H1 (cell line): ENCODE measurements at regions not wholly inside any gene's neighbourhood (a gene's known extent, or its start where the extent isn't known, plus 50 kb on each side); places are given as distances from the start of the nearest gene placed in this dataset.

Experiments used
- CTCF ChIA-PET: fragments of 300-600 bp; sonication (Branson Sonifier 250); formaldehyde crosslinking; loops from one replicate; lab custom pipeline; 2021; ENCODE audit not compliant: partially characterized antibody; lab: Charles Lee
- POLR2A ChIA-PET: fragments of 300-600 bp; sonication (Branson Sonifier 250); formaldehyde crosslinking; loops from one replicate; lab custom pipeline; 2021; ENCODE audit warnings: inconsistent platforms; ENCODE audit not compliant: partially characterized antibody; lab: Charles Lee
- DNase-seq, 2 experiments: peaks; one replicate each; pipeline versions ENCODE4 v3.0.0 to v3.0.0-alpha.2; 2010 to 2022; ENCODE audit warnings: low spot score in 2 of 2, low read depth in 1 of 2, mixed read lengths in 1 of 2
- FAIRE-seq: peaks from 2 replicates; lab custom pipeline; 2011; peaks lifted over from hg19 to GRCh38; lab: Jason Lieb, UNC
- H2AFZ ChIP-seq: 2 replicates; pipeline ENCODE4 v1.8.1; 2012; ENCODE audit warnings: low read length, inconsistent platforms
- H2AK5ac ChIP-seq: 2 replicates; pipeline ENCODE4 v1.6.1; 2013; ENCODE audit warnings: low read depth, low read length
- H2BK120ac ChIP-seq: replicated peaks from 2 replicates; pipeline ENCODE3; 2013; ENCODE audit warnings: low read depth, low read length, inconsistent platforms
- H2BK12ac ChIP-seq: 2 replicates; pipeline ENCODE4 v1.6.1; 2013; ENCODE audit warnings: low read depth, low read length
- H2BK15ac ChIP-seq: 2 replicates; pipeline ENCODE4 v1.6.1; 2013; ENCODE audit warnings: low read length
- H2BK20ac ChIP-seq: 2 replicates; pipeline ENCODE4 v1.6.1; 2013; ENCODE audit warnings: low read length
- H2BK5ac ChIP-seq: 2 replicates; pipeline ENCODE4 v1.6.1; 2013; ENCODE audit warnings: low read depth, low read length
- H3K14ac ChIP-seq: 2 replicates; pipeline ENCODE4 v1.6.1; 2013; ENCODE audit warnings: inconsistent platforms; ENCODE audit not compliant: insufficient read length
- H3K18ac ChIP-seq: 2 replicates; pipeline ENCODE4 v1.6.1; 2013; ENCODE audit warnings: low read length; ENCODE audit errors: extremely low read depth
- H3K23ac ChIP-seq: 2 replicates; pipeline ENCODE4 v1.6.1; 2013; ENCODE audit warnings: inconsistent platforms; ENCODE audit not compliant: insufficient read length
- H3K23me2 ChIP-seq: 2 replicates; pipeline ENCODE4 v1.6.1; 2013; ENCODE audit warnings: low read depth, low read length
- H3K27ac ChIP-seq: 2 replicates; pipeline ENCODE4 v1.6.1; 2011; ENCODE audit warnings: low read depth, low read length, inconsistent platforms
- H3K27me3 ChIP-seq, 4 experiments: replicated peaks in 1 of 4; 1 replicate in 1 of 4; 2 replicates in 3 of 4; pipeline versions ENCODE4 v1.6.1 to v1.8.1; 2011 to 2013; ENCODE audit warnings: low read length in 3 of 4, mild to moderate bottlenecking in 3 of 4, inconsistent platforms in 2 of 4, mixed read lengths in 2 of 4, moderate library complexity in 1 of 4; ENCODE audit not compliant: control insufficient read depth in 3 of 4, insufficient read depth in 3 of 4; ENCODE audit errors: extremely low read depth in 1 of 4
- H3K36me3 ChIP-seq, 4 experiments: 2 replicates each; pipeline versions ENCODE4 v1.6.1 to v1.8.1; 2011 to 2013; ENCODE audit warnings: mild to moderate bottlenecking in 4 of 4, low read length in 3 of 4, moderate library complexity in 2 of 4, control low read depth in 1 of 4, inconsistent platforms in 1 of 4; ENCODE audit not compliant: insufficient read depth in 4 of 4, control insufficient read depth in 2 of 4
- H3K4ac ChIP-seq: replicated peaks from 2 replicates; pipeline ENCODE3; 2013; ENCODE audit warnings: low read length, low read depth, mixed read lengths, inconsistent platforms; ENCODE audit not compliant: insufficient read length
- H3K4me1 ChIP-seq, 4 experiments: replicated peaks in 1 of 4; 1 replicate in 1 of 4; 2 replicates in 3 of 4; pipeline versions ENCODE4 v1.6.1 to v1.8.1; 2011 to 2013; ENCODE audit warnings: low read length in 3 of 4, inconsistent platforms in 2 of 4, mixed read lengths in 1 of 4; ENCODE audit not compliant: insufficient read depth in 4 of 4, control insufficient read depth in 3 of 4
- H3K4me2 ChIP-seq, 2 experiments: 2 replicates each; pipeline versions ENCODE4 v1.6.1 to v1.8.1; 2011 to 2013; ENCODE audit warnings: low read depth in 2 of 2, low read length in 2 of 2, control low read depth in 1 of 2, inconsistent platforms in 1 of 2, mild to moderate bottlenecking in 1 of 2; ENCODE audit not compliant: insufficient read depth in 1 of 2
- H3K4me3 ChIP-seq, 4 experiments: fragments of 200-600, 300-600 bp in 1 of 4; sonication (generic), shearing (Covaris generic), sonication (Bioruptor Twin) in 1 of 4; 2 replicates each; pipeline versions ENCODE4 v1.5.1 to v1.8.1; 2011 to 2016; ENCODE audit warnings: low read length in 4 of 4, low read depth in 3 of 4, control low read depth in 2 of 4, inconsistent platforms in 2 of 4, mild to moderate bottlenecking in 2 of 4, mixed read lengths in 1 of 4, moderate library complexity in 1 of 4; ENCODE audit not compliant: insufficient read depth in 2 of 4; ENCODE audit errors: extremely low read depth in 1 of 4
- H3K56ac ChIP-seq: replicated peaks from 2 replicates; pipeline ENCODE3; 2013; ENCODE audit warnings: low read depth, mild to moderate bottlenecking, mixed read lengths, low read length, inconsistent platforms; ENCODE audit not compliant: insufficient read length
- H3K79me1 ChIP-seq: 2 replicates; pipeline ENCODE4 v1.6.1; 2013; ENCODE audit warnings: low read depth, low read length, control low read depth
- H3K79me2 ChIP-seq, 2 experiments: 2 replicates each; pipeline versions ENCODE4 v1.6.1 to v1.8.1; 2012 to 2013; ENCODE audit warnings: low read length in 2 of 2, mild to moderate bottlenecking in 2 of 2, inconsistent platforms in 1 of 2; ENCODE audit not compliant: insufficient read depth in 2 of 2, control insufficient read depth in 1 of 2
- H3K9ac ChIP-seq, 4 experiments: replicated peaks in 1 of 4; 1 replicate in 1 of 4; 2 replicates in 3 of 4; pipeline versions ENCODE4 v1.6.1 to v1.8.1; 2011 to 2013; ENCODE audit warnings: low read depth in 3 of 4, low read length in 3 of 4, control low read depth in 2 of 4, mild to moderate bottlenecking in 2 of 4, moderate library complexity in 2 of 4, inconsistent platforms in 1 of 4; ENCODE audit errors: extremely low read depth in 1 of 4
- H3K9me3 ChIP-seq, 2 experiments: 2 replicates each; pipeline versions ENCODE4 v1.6.1 to v1.8.1; 2012 to 2013; ENCODE audit warnings: mild to moderate bottlenecking in 2 of 2, moderate library complexity in 2 of 2, control low read depth in 1 of 2, inconsistent platforms in 1 of 2, low read depth in 1 of 2, low read length in 1 of 2, mixed read lengths in 1 of 2; ENCODE audit not compliant: insufficient read depth in 2 of 2
- H4K20me1 ChIP-seq, 2 experiments: replicated peaks in 1 of 2; 2 replicates each; pipeline versions ENCODE3 to v1.8.1; 2011 to 2013; ENCODE audit warnings: inconsistent platforms in 2 of 2, low read length in 2 of 2, mild to moderate bottlenecking in 1 of 2; ENCODE audit not compliant: insufficient read depth in 2 of 2, control insufficient read depth in 1 of 2
- H4K5ac ChIP-seq: 2 replicates; pipeline ENCODE4 v1.6.1; 2013; ENCODE audit warnings: low read length, low read depth, mixed read lengths, inconsistent platforms; ENCODE audit not compliant: insufficient read length
- H4K8ac ChIP-seq: 2 replicates; pipeline ENCODE4 v1.8.0; 2013; ENCODE audit warnings: mild to moderate bottlenecking, moderate library complexity, low read length, inconsistent platforms; ENCODE audit not compliant: insufficient read depth; ENCODE audit errors: extremely low read depth
- H4K91ac ChIP-seq: replicated peaks from 2 replicates; pipeline ENCODE3; 2013; ENCODE audit warnings: low read length, mixed read lengths, inconsistent platforms; ENCODE audit not compliant: insufficient read length
- BACH1 ChIP-seq: IDR thresholded peaks from 2 replicates; pipeline ENCODE4 v1.6.1; 2012; ENCODE audit warnings: low read length, improper control_type of control experiment
- GTF2F1 ChIP-seq: IDR thresholded peaks from 2 replicates; pipeline ENCODE4 v1.6.1; 2012; ENCODE audit warnings: low read depth, low read length, improper control_type of control experiment, borderline replicate concordance
- KDM1A ChIP-seq: fragments of 200-600, 300-600 bp; sonication (generic); IDR thresholded peaks from 2 replicates; pipeline ENCODE4 v1.7.1; 2016; ENCODE audit warnings: mild to moderate bottlenecking, low read length, borderline replicate concordance
- WGBS, 2 experiments: shearing (Covaris generic) in 1 of 2; methylation state at CpG; one replicate each; pipeline versions ENCODE4 v1.1.6 to v1.1.7; 2013 to 2015; ENCODE audit warnings: low lambda C conversion rate in 2 of 2, mixed read lengths in 2 of 2, inconsistent platforms in 1 of 2, low coverage in 1 of 2, missing lambda C conversion rate in 1 of 2; ENCODE audit not compliant: insufficient replicate concordance in 2 of 2, insufficient coverage in 1 of 2, insufficient read length in 1 of 2; ENCODE audit errors: extremely low coverage in 1 of 2, missing lambda C conversion rate in 1 of 2; 5-methylcytosine and 5-hydroxymethylcytosine counted together

- Histone ChIP-seq H2BK15ac (no peak overlapping the region), H3K4me3 (no peak overlapping the region), H3K9me3 (no peaks in the 10 kb centered on the region), H4K91ac (no peak overlapping the region), H3K4ac (no peak overlapping the region), H3K36me3 (no peaks in the 10 kb centered on the region), H2AFZ (no peak overlapping the region), H3K14ac (no peak overlapping the region), H2BK5ac (no peak overlapping the region), H3K9ac (no peak overlapping the region), H2BK12ac (no peak overlapping the region), H2BK20ac (no peak overlapping the region), H3K27me3 (no peaks in the 10 kb centered on the region), H3K79me1 (no peaks in the 10 kb centered on the region), H3K23ac (no peak overlapping the region), H3K18ac (no peak overlapping the region), H3K23me2 (no peaks in the 10 kb centered on the region), H3K4me2 (no peak overlapping the region), H2AK5ac (no peak overlapping the region), H4K20me1 (no peaks in the 10 kb centered on the region), H4K8ac (no peak overlapping the region), H3K79me2 (no peaks in the 10 kb centered on the region), H3K4me1 (no peaks in the 10 kb centered on the region), H4K5ac (no peak overlapping the region), H3K27ac (no peak overlapping the region), H2BK120ac (no peak overlapping the region), H3K56ac (no peak overlapping the region)
- CTCF ChIA-PET: interaction anchor here (0.7 to 1.4 kb wide), 6 partner anchors 7 to 108 kb away, joined by 3 to 5 read pairs (median 4); no protein-coding TSS in a partner anchor
- DNase-seq (no peak), FAIRE-seq (no peak)
- POLR2A ChIA-PET: no interaction called here
- WGBS, 2 experiments: 85% methylated on average over 8 of the region's 8 CpGs; no CpG with 5 or more reads in 1 of the 2 experiments
- TF ChIP-seq GTF2F1: no peak
- TF ChIP-seq KDM1A: no peak
- no peak for TF ChIP-seq BACH1
These were observed 119.8 kb upstream of the SLC25A33 start for GRCh38 chr1:9419369-9420041.
